GM21528 (cell line): ENCODE measurements at regions not wholly inside any gene's neighbourhood (a gene's known extent, or its start where the extent isn't known, plus 50 kb on each side); places are given as distances from the start of the nearest gene placed in this dataset.

Experiments
- ATAC-seq: cut with Tn5 transposase; IDR thresholded peaks from one replicate; pipeline ENCODE4 v1.9.1; 2021; ENCODE audit warnings: mild to moderate bottlenecking, moderate library complexity; ENCODE audit not compliant: unreplicated experiment, low FRiP score

DNA sequence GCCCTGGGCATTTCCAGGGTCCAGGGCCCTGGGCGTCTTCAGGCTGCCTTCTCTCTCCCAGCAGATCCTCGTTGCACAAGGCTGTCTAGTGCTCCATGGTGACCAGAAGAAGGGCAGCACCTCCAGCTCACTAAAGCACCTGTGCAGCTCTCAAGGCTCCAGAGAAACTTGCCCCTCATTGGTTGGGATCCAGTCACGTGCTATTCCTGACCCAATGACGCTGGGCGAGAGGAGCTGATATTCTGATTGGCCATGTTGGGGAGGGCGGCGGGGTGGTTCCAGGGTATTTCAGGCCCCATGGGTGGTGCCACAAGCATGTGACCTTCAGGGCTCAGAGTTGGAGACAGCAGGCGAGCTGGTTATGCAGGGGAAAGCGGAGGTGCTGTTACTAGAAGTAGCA, 309.1 kb downstream of the TOX3 start:
- ATAC-seq = no peak

- ATAC-seq = no peak
Measured at GRCh38 chr16:52235186-52235585, 311.8 kb downstream of the TOX3 start.

DNA sequence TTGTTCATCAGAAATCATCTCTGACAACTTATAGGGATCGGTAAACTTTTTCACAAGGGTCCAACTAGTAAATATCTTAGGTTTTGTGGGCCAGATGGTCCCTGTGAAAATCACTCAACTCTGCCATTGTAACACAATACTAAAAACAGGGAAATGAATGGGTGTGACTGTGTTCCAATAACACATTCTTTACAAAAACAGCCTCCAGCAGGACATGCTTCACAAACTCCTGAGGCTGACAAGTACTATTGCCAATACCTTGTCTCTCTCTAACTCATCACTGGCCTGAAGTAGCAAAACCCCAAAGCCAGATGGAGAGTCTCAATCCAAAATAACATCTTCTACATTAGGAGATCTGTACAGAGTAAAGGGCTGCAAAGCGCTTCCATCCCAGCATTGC, 312.3 kb downstream of the TOX3 start:
- ATAC-seq = no peak

- ATAC-seq = no peak
Measured at GRCh38 chr16:52229471-52229870, 317.5 kb downstream of the TOX3 start.

DNA sequence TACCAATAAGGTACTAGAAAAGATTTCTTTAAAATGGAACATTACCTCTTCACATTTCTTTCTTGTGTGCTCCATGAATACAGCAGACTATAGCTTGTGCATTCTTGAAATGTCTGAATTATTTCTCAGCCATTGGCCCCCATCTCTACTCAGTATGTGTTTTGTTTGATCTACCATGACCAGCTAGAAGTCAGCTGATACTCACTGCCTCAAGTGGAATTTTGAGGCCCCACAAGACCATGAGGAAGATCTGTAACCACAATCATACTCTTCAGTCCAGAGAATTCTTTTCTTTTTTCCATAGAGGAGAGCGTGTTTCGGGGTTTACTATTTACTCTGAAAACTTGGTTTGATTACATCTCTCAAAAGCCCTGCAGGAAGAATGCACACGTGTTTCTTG, 319.1 kb downstream of the TOX3 start:
- ATAC-seq = no peak

- ATAC-seq = no peak
Measured at GRCh38 chr16:52212841-52213240, 334.1 kb downstream of the TOX3 start.

- ATAC-seq = no peak
Measured at GRCh38 chr16:52209227-52209626, 337.7 kb downstream of the TOX3 start.

DNA sequence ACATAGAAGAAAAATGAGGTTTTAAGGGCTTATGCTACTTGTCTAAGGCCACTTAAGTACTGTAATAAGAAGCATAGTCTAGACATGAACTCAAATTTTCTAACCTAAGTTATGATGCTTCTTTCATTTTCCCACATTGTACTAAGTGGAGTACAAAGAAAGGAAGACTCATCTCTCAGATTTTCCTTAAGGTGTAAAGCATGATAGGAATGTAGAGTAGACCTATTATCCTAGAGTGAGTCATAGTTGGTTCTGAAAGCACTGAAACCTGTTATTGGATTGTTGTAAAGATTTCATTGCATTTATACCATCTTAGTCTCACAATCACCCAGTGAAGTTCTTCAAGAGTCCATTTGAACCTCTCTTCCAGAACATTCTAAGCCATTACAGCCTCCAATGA, 343.8 kb downstream of the TOX3 start:
- no peak for ATAC-seq

DNA sequence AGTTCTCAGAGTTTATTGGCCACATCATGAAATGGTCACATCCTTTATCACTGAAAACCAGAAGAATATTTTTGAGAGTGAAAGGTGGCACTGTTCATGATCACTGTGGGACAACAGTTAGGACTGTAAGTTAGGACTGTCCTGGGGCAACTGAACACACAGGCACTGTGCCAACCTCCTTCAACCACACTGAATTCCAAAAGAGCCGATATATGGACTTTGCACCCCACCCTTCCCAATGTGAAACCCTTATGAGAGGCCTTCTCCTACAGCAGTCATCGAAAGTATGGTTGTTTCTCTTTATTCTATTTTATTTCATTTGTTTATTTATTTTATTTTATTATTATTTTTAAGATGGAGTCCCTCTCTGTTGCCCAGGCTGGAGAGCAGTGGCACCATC, 353.5 kb downstream of the TOX3 start:
- no peak for ATAC-seq

GRCh38 chr16:52191531-52192134, 355.3 kb downstream of the TOX3 start:
- no peak for ATAC-seq

- ATAC-seq = no peak
Measured at GRCh38 chr16:52184336-52184735, 362.6 kb downstream of the TOX3 start.

DNA sequence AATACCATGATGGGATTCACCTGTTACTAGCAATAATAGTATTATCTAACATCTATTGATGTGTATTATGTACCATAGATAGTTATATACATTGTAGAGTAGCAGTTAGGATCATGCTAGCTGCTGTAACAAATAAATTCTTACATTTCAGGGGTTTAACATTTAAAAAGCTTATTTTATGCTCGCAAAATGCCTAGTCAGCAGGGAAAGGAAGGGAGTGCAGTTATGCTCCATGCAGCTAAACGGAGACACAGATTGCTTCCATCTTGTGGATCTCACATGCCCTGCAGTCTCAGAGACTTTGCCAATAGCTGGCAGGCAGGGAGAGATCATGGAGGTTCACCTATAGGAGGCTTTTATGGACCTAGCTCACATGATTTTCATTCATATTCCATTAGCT, 364.1 kb downstream of the TOX3 start:
- ATAC-seq = no peak

DNA sequence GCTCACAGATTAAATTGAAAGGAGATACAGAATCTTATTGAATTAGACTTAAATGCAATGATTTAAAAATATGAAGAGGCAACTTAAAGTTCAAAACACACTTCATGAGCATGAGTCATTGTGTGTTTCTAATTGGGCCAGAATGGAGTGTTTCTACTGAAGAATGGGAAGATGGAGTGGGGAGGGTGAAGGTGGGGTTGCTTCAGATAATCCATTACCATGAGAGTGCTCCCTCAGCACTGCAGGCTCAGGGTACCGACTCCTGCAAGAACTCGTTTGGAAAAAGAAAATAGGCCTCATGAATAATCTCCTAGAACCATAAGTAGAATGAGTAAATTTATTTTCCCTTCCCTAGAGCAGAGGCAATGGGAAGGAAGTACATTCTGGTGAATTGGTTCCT, 372.8 kb downstream of the TOX3 start:
- no peak for ATAC-seq

DNA sequence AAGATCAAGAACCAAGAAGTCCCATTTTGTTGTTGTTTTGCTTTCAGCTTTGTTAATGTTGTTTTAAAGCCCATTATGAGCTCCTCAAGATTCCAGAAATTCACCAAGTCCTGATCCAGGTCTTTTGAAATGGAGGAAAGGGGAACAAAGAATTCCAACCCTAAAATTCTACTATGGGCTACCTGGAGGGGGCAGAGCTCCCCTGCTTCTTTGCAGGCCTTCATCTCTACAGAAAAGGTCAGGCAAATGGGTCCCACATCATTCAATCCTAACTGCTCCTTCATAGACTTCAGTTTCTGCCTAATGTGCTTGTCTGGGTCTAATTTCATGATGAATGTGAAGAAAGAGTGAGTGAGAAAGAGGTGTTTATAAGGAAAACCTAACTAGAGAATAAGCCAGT, 375.5 kb downstream of the TOX3 start:
- no peak for ATAC-seq

DNA sequence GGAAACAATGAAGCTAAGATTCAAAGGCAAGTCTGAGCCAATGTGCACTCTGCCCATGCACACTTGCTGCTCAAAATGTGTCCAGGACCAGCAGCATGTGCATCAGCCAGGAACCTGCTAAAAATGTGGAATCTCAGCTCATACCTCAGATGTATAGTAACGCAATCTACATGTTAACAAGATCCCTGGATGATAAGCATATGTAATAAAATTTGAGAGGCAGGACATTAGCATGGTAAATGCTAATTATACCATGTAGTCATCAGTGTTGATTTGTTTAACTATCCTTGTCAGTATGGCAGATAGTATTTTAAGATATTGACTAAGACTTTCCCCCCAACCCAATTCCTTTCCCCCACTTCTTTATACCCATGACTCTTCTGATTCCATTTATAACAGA, 379.6 kb downstream of the TOX3 start:
- no peak for ATAC-seq

DNA sequence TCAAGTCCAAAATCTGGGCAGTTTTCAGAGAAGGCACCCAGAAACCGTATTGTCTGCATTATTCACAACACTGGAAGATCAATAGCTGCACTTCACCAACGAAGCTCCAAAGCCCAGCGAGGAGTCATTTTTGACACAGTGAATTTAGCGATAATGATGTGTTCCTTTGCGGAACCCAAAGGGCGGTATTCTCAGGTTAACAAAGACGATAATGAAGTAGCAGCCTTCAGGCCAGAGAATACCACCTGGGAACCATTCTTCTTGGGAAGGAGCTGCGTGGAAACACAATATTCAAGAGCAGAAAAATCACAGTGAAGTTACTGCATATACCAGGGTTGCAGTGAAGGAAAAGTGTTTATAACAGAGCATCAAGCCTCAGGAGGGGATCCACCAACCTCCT, 381.0 kb downstream of the TOX3 start:
- ATAC-seq = no peak

DNA sequence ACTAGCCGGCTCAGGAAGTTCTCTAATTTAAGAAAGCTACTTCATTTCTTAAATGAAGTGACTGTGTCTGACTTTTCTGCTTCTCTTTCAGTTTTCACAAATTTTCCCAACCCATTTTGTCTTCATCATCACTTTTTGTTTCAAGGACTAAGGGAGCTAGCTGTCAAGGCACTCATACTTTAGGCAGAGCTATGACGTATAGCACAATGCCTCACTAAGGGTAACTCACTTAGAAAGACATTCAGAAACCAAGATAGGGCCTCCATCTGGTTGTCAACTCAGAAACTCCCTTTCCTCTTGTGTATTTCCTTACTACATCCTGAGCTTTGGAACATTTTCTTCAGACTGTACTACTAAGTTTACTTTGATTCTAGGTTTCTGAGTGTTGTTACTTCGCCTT, 397.9 kb downstream of the TOX3 start:
- ATAC-seq = no peak

DNA sequence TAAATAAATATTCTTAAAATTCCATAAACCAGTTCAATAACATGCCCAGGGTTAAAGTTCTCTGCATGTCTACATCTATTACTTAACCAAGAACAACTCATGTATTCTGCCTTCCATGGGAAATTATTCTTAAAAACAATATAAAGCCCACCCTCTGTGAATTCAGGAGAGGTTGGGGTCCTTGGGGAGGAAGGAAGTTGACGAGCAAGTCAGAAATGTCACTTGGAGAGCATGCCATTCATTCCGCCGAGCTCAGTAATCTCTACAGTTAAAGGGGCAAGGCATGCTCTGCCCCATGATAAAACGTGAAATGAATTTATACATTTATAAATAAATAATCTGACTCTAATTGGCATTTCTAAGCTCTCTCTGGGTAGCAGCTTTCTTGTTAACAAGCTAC, 405.1 kb downstream of the TOX3 start:
- no peak for ATAC-seq

DNA sequence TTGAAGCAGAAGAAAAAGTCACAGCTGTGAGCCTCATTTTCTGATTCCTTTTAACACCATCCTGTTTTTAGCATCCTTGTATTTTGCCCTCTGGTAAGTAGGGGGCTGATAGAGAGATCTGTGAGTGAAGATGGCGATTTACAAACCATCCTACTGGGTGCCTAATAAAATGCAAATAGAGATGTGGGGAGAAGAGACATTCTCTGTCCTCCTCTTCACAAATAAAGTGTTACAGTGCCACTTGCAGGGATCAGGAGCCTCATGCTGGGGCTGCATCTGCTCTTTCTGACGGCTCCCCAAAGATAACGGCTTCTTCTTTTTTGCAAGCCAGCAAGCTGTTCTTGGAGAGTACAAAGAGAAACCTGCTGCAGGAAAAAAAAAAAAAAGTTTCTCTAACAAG, 418.6 kb downstream of the TOX3 start:
- no peak for ATAC-seq

- ATAC-seq = no peak
Measured at GRCh38 chr16:52123842-52124241, 423.1 kb downstream of the TOX3 start.

DNA sequence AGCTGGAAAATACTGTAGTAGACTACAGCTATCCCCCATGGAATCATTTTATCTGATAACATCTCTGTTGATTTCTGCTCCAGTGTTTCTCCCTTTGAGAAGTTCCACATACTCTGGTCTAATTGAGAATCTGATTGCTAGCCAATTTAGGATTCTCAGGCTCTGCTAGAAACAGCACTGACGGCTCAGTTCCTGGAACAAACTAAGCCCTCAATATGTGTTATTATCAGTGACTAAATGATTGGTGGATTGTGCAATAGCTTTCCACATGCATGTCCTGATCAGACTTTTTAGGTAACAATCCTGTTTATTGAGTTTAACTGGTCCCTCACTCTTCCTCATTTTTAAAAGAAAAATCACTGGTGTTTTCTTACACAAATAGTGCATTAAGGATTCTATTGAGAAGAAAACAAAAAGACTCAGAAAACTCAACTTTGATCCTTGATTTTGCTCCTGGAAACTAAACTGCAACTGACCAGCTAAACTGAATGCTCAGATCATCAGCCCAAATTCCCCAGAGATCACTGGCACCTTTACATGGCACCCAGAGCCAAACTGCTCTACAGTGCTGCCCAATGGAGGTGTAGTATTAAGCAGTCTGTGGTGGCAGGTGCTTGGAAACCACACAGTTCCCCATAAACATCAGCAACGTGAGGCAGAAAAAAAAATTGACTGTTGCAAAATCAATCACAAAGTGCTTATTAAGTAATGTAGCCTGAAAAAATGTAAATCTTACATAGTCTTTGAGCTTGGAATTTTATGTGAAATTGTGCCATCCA, 423.7 kb downstream of the TOX3 start:
- no peak for ATAC-seq

- no peak for ATAC-seq
Measured at GRCh38 chr16:52117171-52117570, 429.8 kb downstream of the TOX3 start.
